ENCODE measurements at regions not wholly inside any gene's neighbourhood (a gene's known extent, or its start where the extent isn't known, plus 50 kb on each side); places are given as distances from the start of the nearest gene placed in this dataset.

- Histone ChIP-seq H3K4me3 (ENCODE audit: low read length) (no peak overlapping the region), H3K27ac (ENCODE audit: low read depth, low read length) (no peak overlapping the region), H3K9me3 (ENCODE audit: control insufficient read depth, insufficient read depth, low read length) (no peaks in the 10 kb centered on the region), H3K4me2 (ENCODE audit: low read length) (no peak overlapping the region), H3K79me2 (ENCODE audit: control insufficient read depth, low read length) (no peaks in the 10 kb centered on the region), H4K20me1 (ENCODE audit: control insufficient read depth, insufficient read depth, low read depth, low read length) (no peaks in the 10 kb centered on the region), H3K4me1 (ENCODE audit: control insufficient read depth, low read length) (no peaks in the 10 kb centered on the region), H3K27me3 (ENCODE audit: control insufficient read depth, low read length) (no peaks in the 10 kb centered on the region), H3K9me2 (replicated peaks; ENCODE audit: control insufficient read depth, low read length) (no peaks in the 10 kb centered on the region), H3F3A (ENCODE audit: control insufficient read depth, insufficient read depth) (no peaks in the 10 kb centered on the region), H3K36me3 (ENCODE audit: control insufficient read depth, low read length) (no peaks in the 10 kb centered on the region)
- no peak for TF ChIP-seq EZH2phosphoT487 (IDR thresholded peaks at IDR 0.05; ENCODE audit: borderline replicate concordance, low read length)
- TF ChIP-seq, protein P1, sequence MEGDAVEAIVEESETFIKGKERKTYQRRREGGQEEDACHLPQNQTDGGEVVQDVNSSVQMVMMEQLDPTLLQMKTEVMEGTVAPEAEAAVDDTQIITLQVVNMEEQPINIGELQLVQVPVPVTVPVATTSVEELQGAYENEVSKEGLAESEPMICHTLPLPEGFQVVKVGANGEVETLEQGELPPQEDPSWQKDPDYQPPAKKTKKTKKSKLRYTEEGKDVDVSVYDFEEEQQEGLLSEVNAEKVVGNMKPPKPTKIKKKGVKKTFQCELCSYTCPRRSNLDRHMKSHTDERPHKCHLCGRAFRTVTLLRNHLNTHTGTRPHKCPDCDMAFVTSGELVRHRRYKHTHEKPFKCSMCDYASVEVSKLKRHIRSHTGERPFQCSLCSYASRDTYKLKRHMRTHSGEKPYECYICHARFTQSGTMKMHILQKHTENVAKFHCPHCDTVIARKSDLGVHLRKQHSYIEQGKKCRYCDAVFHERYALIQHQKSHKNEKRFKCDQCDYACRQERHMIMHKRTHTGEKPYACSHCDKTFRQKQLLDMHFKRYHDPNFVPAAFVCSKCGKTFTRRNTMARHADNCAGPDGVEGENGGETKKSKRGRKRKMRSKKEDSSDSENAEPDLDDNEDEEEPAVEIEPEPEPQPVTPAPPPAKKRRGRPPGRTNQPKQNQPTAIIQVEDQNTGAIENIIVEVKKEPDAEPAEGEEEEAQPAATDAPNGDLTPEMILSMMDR (IDR thresholded peaks at IDR 0.05; ENCODE audit: low read depth, low read length, poor library complexity, severe bottlenecking) = no peak
These were observed 68.7 kb upstream of the CMC1 start for GRCh38 chr3:28172748-28173147.

- Histone ChIP-seq H3F3A (ENCODE audit: control insufficient read depth, insufficient read depth) (no peaks in the 10 kb centered on the region), H3K9me2 (replicated peaks; ENCODE audit: control insufficient read depth, low read length) (no peaks in the 10 kb centered on the region), H4K20me1 (ENCODE audit: control insufficient read depth, insufficient read depth, low read depth, low read length) (no peaks in the 10 kb centered on the region), H3K4me1 (ENCODE audit: control insufficient read depth, low read length) (no peaks in the 10 kb centered on the region), H3K79me2 (ENCODE audit: control insufficient read depth, low read length) (no peaks in the 10 kb centered on the region), H3K36me3 (ENCODE audit: control insufficient read depth, low read length) (no peaks in the 10 kb centered on the region), H3K27ac (ENCODE audit: low read depth, low read length) (no peak overlapping the region), H3K27me3 (ENCODE audit: control insufficient read depth, low read length) (no peaks in the 10 kb centered on the region), H3K9me3 (ENCODE audit: control insufficient read depth, insufficient read depth, low read length) (no peaks in the 10 kb centered on the region), H3K4me2 (ENCODE audit: low read length) (no peak overlapping the region), H3K4me3 (ENCODE audit: low read length) (no peak overlapping the region)
- TF ChIP-seq EZH2phosphoT487 (IDR thresholded peaks at IDR 0.05; ENCODE audit: borderline replicate concordance, low read length) = no peak
- TF ChIP-seq, protein P1 (IDR thresholded peaks at IDR 0.05; ENCODE audit: low read depth, low read length, poor library complexity, severe bottlenecking) = no peak
These were observed 67.6 kb upstream of the CMC1 start for GRCh38 chr3:28173836-28174235.

GRCh38 chr3:28186748-28187147, 54.7 kb upstream of the CMC1 start:
- no peaks in the 10 kb centered on the region for H3F3A ChIP-seq (ENCODE audit: control insufficient read depth, insufficient read depth)
- H4K20me1 ChIP-seq (ENCODE audit: control insufficient read depth, insufficient read depth, low read depth, low read length) = no peaks in the 10 kb centered on the region
- H3K27ac ChIP-seq (ENCODE audit: low read depth, low read length) = no peak overlapping the region
- H3K27me3 ChIP-seq (ENCODE audit: control insufficient read depth, low read length) = no peaks in the 10 kb centered on the region
- H3K4me2 ChIP-seq (ENCODE audit: low read length) = no peak overlapping the region
- H3K4me3 ChIP-seq (ENCODE audit: low read length) = no peak overlapping the region
- no peak for TF ChIP-seq EZH2phosphoT487 (IDR thresholded peaks at IDR 0.05; ENCODE audit: borderline replicate concordance, low read length)
- TF ChIP-seq, protein P1 (IDR thresholded peaks at IDR 0.05; ENCODE audit: low read depth, low read length, poor library complexity, severe bottlenecking) = no peak
- no peaks in the 10 kb centered on the region for H3K79me2 ChIP-seq (ENCODE audit: control insufficient read depth, low read length)
- H3K36me3 ChIP-seq (ENCODE audit: control insufficient read depth, low read length) = no peaks in the 10 kb centered on the region
- H3K9me3 ChIP-seq (ENCODE audit: control insufficient read depth, insufficient read depth, low read length) = no peaks in the 10 kb centered on the region
- H3K4me1 ChIP-seq (ENCODE audit: control insufficient read depth, low read length) = no peaks in the 10 kb centered on the region
- H3K9me2 ChIP-seq (replicated peaks; ENCODE audit: control insufficient read depth, low read length) = no peaks in the 10 kb centered on the region

GRCh38 chr3:28188686-28189085, 52.7 kb upstream of the CMC1 start:
- H3K4me2 ChIP-seq (ENCODE audit: low read length) = no peak overlapping the region

More at GRCh38 chr3:28188686-28189085, 52.7 kb upstream of the CMC1 start:
- H3K79me2 ChIP-seq (ENCODE audit: control insufficient read depth, low read length) = no peaks in the 10 kb centered on the region
- no peak overlapping the region for H3K27ac ChIP-seq (ENCODE audit: low read depth, low read length)
- H3K9me2 ChIP-seq (replicated peaks; ENCODE audit: control insufficient read depth, low read length) = no peaks in the 10 kb centered on the region
- TF ChIP-seq, protein P1 (IDR thresholded peaks at IDR 0.05; ENCODE audit: low read depth, low read length, poor library complexity, severe bottlenecking) = no peak
- TF ChIP-seq EZH2phosphoT487 (IDR thresholded peaks at IDR 0.05; ENCODE audit: borderline replicate concordance, low read length) = no peak
- H3K4me1 ChIP-seq (ENCODE audit: control insufficient read depth, low read length) = no peaks in the 10 kb centered on the region
- no peaks in the 10 kb centered on the region for H3K36me3 ChIP-seq (ENCODE audit: control insufficient read depth, low read length)
- no peak overlapping the region for H3K4me3 ChIP-seq (ENCODE audit: low read length)
- H3F3A ChIP-seq (ENCODE audit: control insufficient read depth, insufficient read depth) = no peaks in the 10 kb centered on the region
- H3K27me3 ChIP-seq (ENCODE audit: control insufficient read depth, low read length) = no peaks in the 10 kb centered on the region
- H4K20me1 ChIP-seq (ENCODE audit: control insufficient read depth, insufficient read depth, low read depth, low read length) = no peaks in the 10 kb centered on the region
- H3K9me3 ChIP-seq (ENCODE audit: control insufficient read depth, insufficient read depth, low read length) = no peaks in the 10 kb centered on the region

All from DOHH2 (cell line).